Neural cell (in vitro differentiated cells): ENCODE measurements at regions not wholly inside any gene's neighbourhood (a gene's known extent, or its start where the extent isn't known, plus 50 kb on each side); places are given as distances from the start of the nearest gene placed in this dataset.

Experiments used
- CTCF ChIP-seq: fragments of 450-650 bp; IDR thresholded peaks from 2 replicates; pipeline ENCODE4 v1.5.1; 2014; ENCODE audit warnings: antibody characterized with exemption, mild to moderate bottlenecking, moderate library complexity; ENCODE audit not compliant: poor library complexity, severe bottlenecking
- EZH2 ChIP-seq: fragments of 200-600, 300-800 bp; shearing (Covaris generic), sonication (generic); IDR thresholded peaks from 2 replicates; pipeline ENCODE4 v1.6.1; 2014; ENCODE audit warnings: antibody characterized with exemption, low read length, borderline replicate concordance, mild to moderate bottlenecking; ENCODE audit not compliant: insufficient read depth, poor library complexity, severe bottlenecking
- POLR2AphosphoS5 ChIP-seq: IDR thresholded peaks from 2 replicates; pipeline ENCODE4 v1.6.1; 2012
- RAD21 ChIP-seq: fragments of 450-650 bp; conservative IDR thresholded peaks from 2 replicates; pipeline ENCODE4 v1.6.1; 2014; ENCODE audit warnings: antibody characterized with exemption, mild to moderate bottlenecking, moderate library complexity
- REST ChIP-seq: IDR thresholded peaks from 2 replicates; pipeline ENCODE4 v1.6.1; 2012; ENCODE audit warnings: borderline replicate concordance
- SMC3 ChIP-seq: fragments of 450-650 bp; conservative IDR thresholded peaks from 2 replicates; pipeline ENCODE4 v1.6.1; 2014; ENCODE audit warnings: antibody characterized with exemption, mild to moderate bottlenecking, moderate library complexity; ENCODE audit not compliant: poor library complexity
- TAF1 ChIP-seq: IDR thresholded peaks from 2 replicates; pipeline ENCODE4 v1.6.1; 2012; ENCODE audit warnings: low read depth

- TF ChIP-seq CTCF (no peak), TAF1 (no peak), EZH2 (no peak), POLR2AphosphoS5 (no peak), RAD21 (no peak), SMC3 (no peak), REST (no peak)
Measured at GRCh38 chr9:129441852-129442251, 179.0 kb downstream of the C9orf50 start.
